Glutamatergic neuron (in vitro differentiated cells): ENCODE measurements at regions not wholly inside any gene's neighbourhood (a gene's known extent, or its start where the extent isn't known, plus 50 kb on each side); places are given as distances from the start of the nearest gene placed in this dataset.

Experiments
- DNase-seq: peaks from one replicate; pipeline ENCODE4 v3.0.0; 2022
- H3K27ac Mint-ChIP-seq: one replicate; pipeline ENCODE4 v1.8.0; 2020; ENCODE audit warnings: mild to moderate bottlenecking, mixed read lengths, inconsistent platforms; ENCODE audit not compliant: unreplicated experiment
- H3K27me3 Mint-ChIP-seq: one replicate; pipeline ENCODE4 v1.8.0; 2020; ENCODE audit warnings: mild to moderate bottlenecking, moderate library complexity, mixed read lengths, inconsistent platforms; ENCODE audit not compliant: unreplicated experiment
- H3K36me3 Mint-ChIP-seq: one replicate; pipeline ENCODE4 v1.8.0; 2020; ENCODE audit warnings: mild to moderate bottlenecking, mixed read lengths, inconsistent platforms; ENCODE audit not compliant: unreplicated experiment
- H3K4me1 Mint-ChIP-seq: one replicate; pipeline ENCODE4 v1.8.0; 2020; ENCODE audit warnings: mild to moderate bottlenecking, low read depth, mixed read lengths, inconsistent platforms; ENCODE audit not compliant: unreplicated experiment
- H3K4me3 Mint-ChIP-seq: one replicate; pipeline ENCODE4 v1.8.0; 2020; ENCODE audit warnings: mild to moderate bottlenecking, mixed read lengths, inconsistent platforms; ENCODE audit not compliant: unreplicated experiment
- H3K9me3 Mint-ChIP-seq: one replicate; pipeline ENCODE4 v1.8.0; 2020; ENCODE audit warnings: mild to moderate bottlenecking, moderate library complexity, mixed read lengths, inconsistent platforms; ENCODE audit not compliant: unreplicated experiment
- TF ChIP-seq, protein P1 (sequence below): fragments of 200-600 bp; sonication (generic); IDR thresholded peaks from one replicate; pipeline ENCODE4 v1.5.0; 2021; ENCODE audit not compliant: partially characterized antibody, unreplicated experiment

GRCh38 chr2:35082072-35082471, 1273.5 kb upstream of the CRIM1 start:
- TF ChIP-seq, protein P1, sequence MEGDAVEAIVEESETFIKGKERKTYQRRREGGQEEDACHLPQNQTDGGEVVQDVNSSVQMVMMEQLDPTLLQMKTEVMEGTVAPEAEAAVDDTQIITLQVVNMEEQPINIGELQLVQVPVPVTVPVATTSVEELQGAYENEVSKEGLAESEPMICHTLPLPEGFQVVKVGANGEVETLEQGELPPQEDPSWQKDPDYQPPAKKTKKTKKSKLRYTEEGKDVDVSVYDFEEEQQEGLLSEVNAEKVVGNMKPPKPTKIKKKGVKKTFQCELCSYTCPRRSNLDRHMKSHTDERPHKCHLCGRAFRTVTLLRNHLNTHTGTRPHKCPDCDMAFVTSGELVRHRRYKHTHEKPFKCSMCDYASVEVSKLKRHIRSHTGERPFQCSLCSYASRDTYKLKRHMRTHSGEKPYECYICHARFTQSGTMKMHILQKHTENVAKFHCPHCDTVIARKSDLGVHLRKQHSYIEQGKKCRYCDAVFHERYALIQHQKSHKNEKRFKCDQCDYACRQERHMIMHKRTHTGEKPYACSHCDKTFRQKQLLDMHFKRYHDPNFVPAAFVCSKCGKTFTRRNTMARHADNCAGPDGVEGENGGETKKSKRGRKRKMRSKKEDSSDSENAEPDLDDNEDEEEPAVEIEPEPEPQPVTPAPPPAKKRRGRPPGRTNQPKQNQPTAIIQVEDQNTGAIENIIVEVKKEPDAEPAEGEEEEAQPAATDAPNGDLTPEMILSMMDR: no peak
- no peak overlapping the region for H3K27ac Mint-ChIP-seq
- no peak overlapping the region for H3K4me3 Mint-ChIP-seq
- no peaks in the 10 kb centered on the region for H3K4me1 Mint-ChIP-seq
- no peaks in the 10 kb centered on the region for H3K27me3 Mint-ChIP-seq
- no peaks in the 10 kb centered on the region for H3K36me3 Mint-ChIP-seq
- H3K9me3 Mint-ChIP-seq: no peaks in the 10 kb centered on the region
- no peak for DNase-seq

DNA sequence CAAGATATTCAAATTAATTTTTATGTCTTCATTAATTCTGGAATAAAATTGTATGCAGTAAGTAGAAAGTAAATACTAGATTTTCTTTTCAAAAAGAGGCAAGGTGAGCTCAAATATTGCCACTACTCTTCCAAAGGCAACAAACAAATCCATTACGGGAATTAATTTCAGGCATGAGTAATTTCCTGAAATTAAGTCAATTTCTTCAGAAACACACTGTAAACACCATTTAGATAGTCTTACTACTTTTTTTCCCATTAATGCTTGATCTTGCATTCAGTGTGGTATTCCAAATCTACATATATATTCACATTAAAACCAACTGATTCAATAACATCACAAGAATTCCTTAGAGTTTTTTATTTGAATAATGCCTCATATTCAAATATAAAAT, 1274.0 kb upstream of the CRIM1 start:
- Mint-ChIP-seq H3K4me3 (no peak overlapping the region), H3K9me3 (no peaks in the 10 kb centered on the region), H3K4me1 (no peaks in the 10 kb centered on the region), H3K36me3 (no peaks in the 10 kb centered on the region), H3K27ac (no peak overlapping the region), H3K27me3 (no peaks in the 10 kb centered on the region)
- TF ChIP-seq, protein P1: no peak
- DNase-seq: no peak

DNA sequence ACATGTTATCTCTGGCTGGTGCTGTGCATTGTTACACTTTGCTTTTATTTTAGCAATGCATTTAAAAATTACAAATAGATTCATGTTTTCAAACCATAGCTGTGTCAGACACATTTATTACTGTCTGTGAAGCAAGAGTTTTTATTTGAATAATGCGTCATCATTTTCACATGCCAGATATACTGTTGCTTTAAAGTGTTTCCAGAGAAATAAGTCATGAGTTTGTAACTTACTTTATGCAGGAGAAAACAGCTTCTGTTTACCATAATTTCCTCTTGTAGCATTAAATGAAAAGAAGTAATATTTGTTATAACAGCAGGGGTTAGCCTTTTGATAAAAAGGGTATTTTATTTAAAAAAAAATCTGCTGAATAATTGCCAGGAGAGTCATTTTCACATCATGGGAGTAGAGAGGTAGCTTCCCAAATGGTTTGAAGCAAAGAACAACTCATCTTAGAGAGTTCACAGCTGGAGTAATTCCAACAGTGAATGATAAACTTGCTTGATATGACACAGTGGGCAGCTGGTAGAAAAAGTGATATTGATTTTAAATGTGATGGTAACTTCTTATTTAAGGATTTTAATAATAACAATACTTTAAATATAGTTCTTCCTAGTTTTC, 1274.5 kb upstream of the CRIM1 start:
- Mint-ChIP-seq H3K4me1 (no peaks in the 10 kb centered on the region), H3K9me3 (no peaks in the 10 kb centered on the region), H3K36me3 (no peaks in the 10 kb centered on the region), H3K27ac (no peak overlapping the region), H3K27me3 (no peaks in the 10 kb centered on the region), H3K4me3 (no peak overlapping the region)
- TF ChIP-seq, protein P1: no peak
- no peak for DNase-seq

- Mint-ChIP-seq H3K9me3 (no peaks in the 10 kb centered on the region), H3K4me3 (no peak overlapping the region), H3K27ac (no peak overlapping the region), H3K4me1 (no peaks in the 10 kb centered on the region), H3K27me3 (no peaks in the 10 kb centered on the region), H3K36me3 (no peaks in the 10 kb centered on the region)
- TF ChIP-seq, protein P1: no peak
- DNase-seq: no peak
Measured at GRCh38 chr2:35080231-35080910, 1275.2 kb upstream of the CRIM1 start.

GRCh38 chr2:35067420-35067819, 1288.2 kb upstream of the CRIM1 start:
- H3K36me3 Mint-ChIP-seq: no peaks in the 10 kb centered on the region
- H3K4me1 Mint-ChIP-seq: no peaks in the 10 kb centered on the region
- H3K4me3 Mint-ChIP-seq: no peak overlapping the region
- H3K9me3 Mint-ChIP-seq: no peaks in the 10 kb centered on the region
- H3K27me3 Mint-ChIP-seq: no peaks in the 10 kb centered on the region
- DNase-seq: no peak
- TF ChIP-seq, protein P1: no peak
- H3K27ac Mint-ChIP-seq: no peak overlapping the region
